Trophoblast cell (in vitro differentiated cells and primary cell): ENCODE measurements at regions not wholly inside any gene's neighbourhood (a gene's known extent, or its start where the extent isn't known, plus 50 kb on each side); places are given as distances from the start of the nearest gene placed in this dataset.

ENCODE experiments used
- DNase-seq, 2 donors: peaks; one replicate each; pipeline ENCODE4 v3.0.0-alpha.2; 2016
- H2AFZ ChIP-seq: 2 replicates; pipeline ENCODE4 v1.6.1; 2013; ENCODE audit warnings: low read length, moderate library complexity, mild to moderate bottlenecking; ENCODE audit not compliant: insufficient read depth, poor library complexity
- H2AK5ac ChIP-seq: 2 replicates; pipeline ENCODE4 v1.6.1; 2013; ENCODE audit warnings: mild to moderate bottlenecking, low read length
- H2BK120ac ChIP-seq: 2 replicates; pipeline ENCODE4 v1.6.1; 2013; ENCODE audit warnings: low read length, mild to moderate bottlenecking, moderate library complexity; ENCODE audit not compliant: insufficient read depth, poor library complexity
- H2BK12ac ChIP-seq: 2 replicates; pipeline ENCODE4 v1.6.1; 2013; ENCODE audit warnings: mild to moderate bottlenecking, low read length, moderate library complexity
- H2BK5ac ChIP-seq: 2 replicates; pipeline ENCODE4 v1.6.1; 2013; ENCODE audit warnings: low read length, low read depth, moderate library complexity, mild to moderate bottlenecking; ENCODE audit not compliant: poor library complexity
- H3K14ac ChIP-seq: 2 replicates; pipeline ENCODE4 v1.6.1; 2013; ENCODE audit warnings: mild to moderate bottlenecking, low read length
- H3K18ac ChIP-seq: 2 replicates; pipeline ENCODE4 v1.6.1; 2013; ENCODE audit warnings: mild to moderate bottlenecking, low read length
- H3K23ac ChIP-seq: 2 replicates; pipeline ENCODE4 v1.6.1; 2013; ENCODE audit warnings: low read length
- H3K27ac ChIP-seq: 2 replicates; pipeline ENCODE4 v1.5.1; 2013; ENCODE audit warnings: low read depth, mild to moderate bottlenecking, inconsistent platforms, low read length, moderate library complexity
- H3K27me3 ChIP-seq: 2 replicates; pipeline ENCODE4 v1.6.1; 2013; ENCODE audit warnings: inconsistent platforms, mild to moderate bottlenecking, low read length, moderate library complexity; ENCODE audit not compliant: insufficient read depth
- H3K36me3 ChIP-seq, 2 experiments: 1 replicate in 1 of 2; 2 replicates in 1 of 2; pipeline ENCODE4 v1.6.1; 2013; ENCODE audit warnings: low read length in 2 of 2, mild to moderate bottlenecking in 2 of 2, moderate library complexity in 1 of 2; ENCODE audit not compliant: insufficient read depth in 2 of 2, control insufficient read depth in 1 of 2
- H3K4ac ChIP-seq: 2 replicates; pipeline ENCODE4 v1.6.1; 2013; ENCODE audit warnings: low read depth, mild to moderate bottlenecking, low read length, moderate library complexity
- H3K4me1 ChIP-seq, 2 experiments: 1 replicate in 1 of 2; 2 replicates in 1 of 2; pipeline ENCODE4 v1.6.1; 2013; ENCODE audit warnings: low read length in 2 of 2, mild to moderate bottlenecking in 2 of 2, moderate library complexity in 1 of 2; ENCODE audit not compliant: insufficient read depth in 2 of 2, control insufficient read depth in 1 of 2
- H3K4me2 ChIP-seq: 2 replicates; pipeline ENCODE4 v1.6.1; 2013; ENCODE audit warnings: inconsistent platforms, mild to moderate bottlenecking, low read length, moderate library complexity
- H3K4me3 ChIP-seq: 2 replicates; pipeline ENCODE4 v1.5.1; 2013; ENCODE audit warnings: mild to moderate bottlenecking, low read depth, low read length, inconsistent platforms
- H3K79me1 ChIP-seq: one replicate; pipeline ENCODE4 v1.6.1; 2013; ENCODE audit warnings: low read length
- H3K79me2 ChIP-seq: 2 replicates; pipeline ENCODE4 v1.6.1; 2013; ENCODE audit warnings: low read length, mild to moderate bottlenecking; ENCODE audit not compliant: control insufficient read depth, insufficient read depth, poor library complexity
- H3K9ac ChIP-seq: 2 replicates; pipeline ENCODE4 v1.6.1; 2013; ENCODE audit warnings: mild to moderate bottlenecking, low read length
- H3K9me3 ChIP-seq: 2 replicates; pipeline ENCODE4 v1.6.1; 2013; ENCODE audit warnings: low read depth, mild to moderate bottlenecking, control low read depth, inconsistent platforms, low read length; ENCODE audit not compliant: insufficient read depth
- H4K12ac ChIP-seq: 2 replicates; pipeline ENCODE4 v1.6.1; 2013; ENCODE audit warnings: low read depth, mild to moderate bottlenecking, low read length, moderate library complexity
- H4K8ac ChIP-seq: 2 replicates; pipeline ENCODE4 v1.6.1; 2013; ENCODE audit warnings: low read depth, mild to moderate bottlenecking, low read length, moderate library complexity
- H4K91ac ChIP-seq: one replicate; pipeline ENCODE4 v1.6.1; 2013; ENCODE audit warnings: low read depth, mild to moderate bottlenecking, low read length, moderate library complexity
- WGBS: extraction: QIAGEN DNeasy Blood & Tissue Kit; methylation state at CpG from one replicate; pipeline ENCODE4 v1.1.7; 2013; ENCODE audit warnings: missing lambda C conversion rate; ENCODE audit not compliant: insufficient read length, insufficient coverage; ENCODE audit errors: extremely low coverage; 5-methylcytosine and 5-hydroxymethylcytosine counted together

DNA sequence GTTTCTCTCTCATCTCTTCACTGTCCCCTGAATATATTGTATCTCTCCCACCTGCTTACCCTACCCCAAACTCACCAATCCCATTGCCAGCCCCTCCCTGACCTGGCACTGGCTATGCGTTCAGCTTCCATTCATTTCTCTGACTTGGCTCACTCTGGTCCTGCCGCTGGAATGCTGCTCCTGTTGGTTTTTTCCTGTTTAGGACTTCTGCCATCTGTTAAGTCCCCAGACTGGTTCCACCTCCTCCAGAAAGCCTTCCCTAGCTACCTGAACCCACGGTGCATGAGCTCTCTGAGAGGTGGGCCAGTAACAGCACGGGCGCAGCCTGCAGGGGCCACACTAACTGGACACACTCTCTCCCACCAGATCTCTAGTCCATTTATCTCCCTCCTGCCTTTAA, 80.2 kb downstream of the HIF1AN start:
- H3K4ac ChIP-seq = no peak overlapping the region
- no CpG with 5 or more reads among the region's 5 CpGs for WGBS
- H4K8ac ChIP-seq = no peak overlapping the region
- H3K23ac ChIP-seq = no peak overlapping the region
- H2BK5ac ChIP-seq = no peak overlapping the region
- no peak overlapping the region for H2BK12ac ChIP-seq
- H4K91ac ChIP-seq = no peak overlapping the region
- H3K9me3 ChIP-seq = peaks cover 5% of the 10 kb centered on the region
- H2AK5ac ChIP-seq = no peak overlapping the region
- no peaks in the 10 kb centered on the region for H3K79me2 ChIP-seq
- no peak overlapping the region for H2BK120ac ChIP-seq
- H3K27ac ChIP-seq = no peak overlapping the region
- no peak overlapping the region for H3K18ac ChIP-seq
- no peaks in the 10 kb centered on the region for H3K36me3 ChIP-seq
- no peaks in the 10 kb centered on the region for H3K4me1 ChIP-seq
- no peak overlapping the region for H3K9ac ChIP-seq
- no peak overlapping the region for H3K14ac ChIP-seq
- no peak overlapping the region for H3K4me3 ChIP-seq
- H4K12ac ChIP-seq = no peak overlapping the region
- DNase-seq = peak in 1 of 2 donors; percentile 23
- no peak overlapping the region for H3K4me2 ChIP-seq
- no peaks in the 10 kb centered on the region for H3K27me3 ChIP-seq
- no peak overlapping the region for H2AFZ ChIP-seq
- H3K79me1 ChIP-seq = no peaks in the 10 kb centered on the region

- Histone ChIP-seq H3K4me3 (no peak overlapping the region), H3K4me2 (no peak overlapping the region), H3K9me3 (peaks cover 7% of the 10 kb centered on the region), H3K79me1 (no peaks in the 10 kb centered on the region), H4K12ac (no peak overlapping the region), H3K4me1 (no peaks in the 10 kb centered on the region), H2AFZ (no peak overlapping the region), H2BK120ac (no peak overlapping the region), H3K18ac (no peak overlapping the region), H2BK12ac (no peak overlapping the region), H2AK5ac (no peak overlapping the region), H2BK5ac (no peak overlapping the region), H3K23ac (no peak overlapping the region), H3K4ac (no peak overlapping the region), H4K8ac (no peak overlapping the region), H3K79me2 (no peaks in the 10 kb centered on the region), H4K91ac (no peak overlapping the region), H3K27ac (no peak overlapping the region), H3K9ac (no peak overlapping the region), H3K36me3 (no peaks in the 10 kb centered on the region), H3K27me3 (no peaks in the 10 kb centered on the region), H3K14ac (no peak overlapping the region)
- WGBS = no CpG with 5 or more reads among the region's 11 CpGs
- no peak for DNase-seq
Observed at GRCh38 chr10:100618091-100618615, 82.4 kb downstream of the HIF1AN start.

DNA sequence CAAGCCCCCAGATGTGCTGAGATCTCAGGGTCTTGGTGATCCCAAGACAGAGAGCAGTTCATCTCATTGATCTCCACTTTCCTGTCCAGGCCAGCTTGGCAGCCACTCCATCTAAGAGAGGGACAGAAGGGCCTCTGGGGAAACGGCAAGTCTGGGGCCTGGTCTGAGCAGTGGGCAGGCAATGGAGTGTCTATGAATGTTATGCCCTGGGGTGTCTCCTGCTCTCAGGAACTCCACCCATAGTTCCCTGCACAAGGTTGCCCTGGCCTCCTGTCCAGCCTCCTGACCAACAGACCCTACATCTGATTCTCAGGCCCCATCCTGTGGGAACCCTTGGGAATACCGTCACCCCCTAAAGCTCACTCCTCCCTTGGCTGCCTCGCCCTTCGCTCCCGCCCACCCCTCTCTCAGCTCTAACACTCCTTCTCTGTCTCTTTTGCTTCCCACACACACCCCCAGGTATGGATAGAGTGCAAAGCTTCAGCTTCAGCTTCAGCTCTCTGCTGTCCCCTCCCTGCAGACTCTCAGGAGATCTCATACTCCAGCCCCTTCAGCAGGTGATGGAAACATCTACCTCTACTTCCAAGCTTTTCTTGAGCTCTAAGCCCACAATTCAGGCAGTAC, 83.0 kb downstream of the HIF1AN start:
- no peak overlapping the region for H3K4ac ChIP-seq
- no peaks in the 10 kb centered on the region for H3K4me1 ChIP-seq
- H3K4me3 ChIP-seq = no peak overlapping the region
- no peak overlapping the region for H4K91ac ChIP-seq
- no peak overlapping the region for H2AK5ac ChIP-seq
- H3K14ac ChIP-seq = no peak overlapping the region
- H2BK120ac ChIP-seq = no peak overlapping the region
- H3K4me2 ChIP-seq = no peak overlapping the region
- no peak overlapping the region for H3K23ac ChIP-seq
- no peak for DNase-seq
- no peak overlapping the region for H3K9ac ChIP-seq
- no peaks in the 10 kb centered on the region for H3K79me2 ChIP-seq
- no peak overlapping the region for H4K8ac ChIP-seq
- H3K27ac ChIP-seq = no peak overlapping the region
- no peak overlapping the region for H2AFZ ChIP-seq
- no peak overlapping the region for H3K18ac ChIP-seq
- H4K12ac ChIP-seq = no peak overlapping the region
- H3K79me1 ChIP-seq = no peaks in the 10 kb centered on the region
- peaks cover 7% of the 10 kb centered on the region for H3K9me3 ChIP-seq
- WGBS = no CpG with 5 or more reads among the region's 5 CpGs
- H2BK12ac ChIP-seq = no peak overlapping the region
- H3K27me3 ChIP-seq = no peaks in the 10 kb centered on the region
- H3K36me3 ChIP-seq = no peaks in the 10 kb centered on the region
- H2BK5ac ChIP-seq = no peak overlapping the region

- no peak overlapping the region for H4K8ac ChIP-seq
- H3K27ac ChIP-seq = no peak overlapping the region
- peaks cover 4% of the 10 kb centered on the region for H3K9me3 ChIP-seq
- H3K79me2 ChIP-seq = no peaks in the 10 kb centered on the region
- H3K27me3 ChIP-seq = no peaks in the 10 kb centered on the region
- no CpG with 5 or more reads among the region's 6 CpGs for WGBS
- no peaks in the 10 kb centered on the region for H3K36me3 ChIP-seq
- no peak overlapping the region for H2BK120ac ChIP-seq
- H2AFZ ChIP-seq = no peak overlapping the region
- no peak overlapping the region for H4K12ac ChIP-seq
- no peak overlapping the region for H3K18ac ChIP-seq
- H4K91ac ChIP-seq = no peak overlapping the region
- H2BK5ac ChIP-seq = no peak overlapping the region
- no peak overlapping the region for H3K4me2 ChIP-seq
- H3K79me1 ChIP-seq = no peaks in the 10 kb centered on the region
- no peak overlapping the region for H3K23ac ChIP-seq
- no peak overlapping the region for H3K4ac ChIP-seq
- H3K4me3 ChIP-seq = no peak overlapping the region
- no peak overlapping the region for H3K9ac ChIP-seq
- H2BK12ac ChIP-seq = no peak overlapping the region
- peak in 1 of 2 donors; percentile 1 for DNase-seq
- H2AK5ac ChIP-seq = no peak overlapping the region
- H3K14ac ChIP-seq = no peak overlapping the region
- H3K4me1 ChIP-seq = no peaks in the 10 kb centered on the region
Observed at GRCh38 chr10:100620087-100620835, 84.5 kb downstream of the HIF1AN start.
